Vagina (tissue), 2 donors: ENCODE measurements at regions not wholly inside any gene's neighbourhood (a gene's known extent, or its start where the extent isn't known, plus 50 kb on each side); places are given as distances from the start of the nearest gene placed in this dataset.

Experiments
- POLR2A ChIP-seq, 2 donors: fragments of 450-650 bp; IDR thresholded peaks; one replicate each; pipeline ENCODE4 v1.6.1; 2017; ENCODE audit warnings: antibody characterized with exemption in 2 of 2, mild to moderate bottlenecking in 2 of 2, moderate library complexity in 2 of 2
- POLR2AphosphoS5 ChIP-seq, 2 donors: sonication (generic); formaldehyde crosslinking; IDR thresholded peaks; one replicate each; pipeline ENCODE4 v1.9.0; 2017; ENCODE audit warnings: antibody characterized with exemption in 2 of 2, mild to moderate bottlenecking in 2 of 2, low read depth in 1 of 2; ENCODE audit not compliant: insufficient read depth in 1 of 2
- TF ChIP-seq, protein P1 (sequence below), 3 experiments: fragments of 450-650 bp in 2 of 3; fragments of 200-600 bp in 1 of 3; sonication (generic) in 1 of 3; IDR thresholded peaks; one replicate each; pipeline ENCODE4 v1.5.1; 2017 to 2019; ENCODE audit warnings: antibody characterized with exemption in 3 of 3, mild to moderate bottlenecking in 2 of 3, moderate library complexity in 2 of 3

DNA sequence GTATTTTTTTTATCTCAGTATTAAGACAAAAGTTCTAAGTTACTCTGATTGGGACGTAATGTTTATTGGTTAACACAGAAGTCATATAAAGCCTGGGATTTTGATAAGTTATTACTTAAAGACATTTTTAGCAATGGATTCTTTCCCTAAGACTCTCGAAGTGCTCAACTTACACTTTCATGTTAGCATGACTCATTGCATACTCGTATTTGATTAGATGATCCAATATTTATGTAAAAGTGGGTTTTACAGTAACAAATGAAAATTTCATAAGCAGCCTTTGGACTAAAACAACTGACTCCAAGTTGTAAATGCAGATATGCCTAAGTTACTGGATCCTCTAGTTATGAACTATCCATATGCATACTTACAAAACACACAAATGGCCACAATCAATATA lies 567.7 kb upstream of the NUDT12 start:
- TF ChIP-seq, protein P1, sequence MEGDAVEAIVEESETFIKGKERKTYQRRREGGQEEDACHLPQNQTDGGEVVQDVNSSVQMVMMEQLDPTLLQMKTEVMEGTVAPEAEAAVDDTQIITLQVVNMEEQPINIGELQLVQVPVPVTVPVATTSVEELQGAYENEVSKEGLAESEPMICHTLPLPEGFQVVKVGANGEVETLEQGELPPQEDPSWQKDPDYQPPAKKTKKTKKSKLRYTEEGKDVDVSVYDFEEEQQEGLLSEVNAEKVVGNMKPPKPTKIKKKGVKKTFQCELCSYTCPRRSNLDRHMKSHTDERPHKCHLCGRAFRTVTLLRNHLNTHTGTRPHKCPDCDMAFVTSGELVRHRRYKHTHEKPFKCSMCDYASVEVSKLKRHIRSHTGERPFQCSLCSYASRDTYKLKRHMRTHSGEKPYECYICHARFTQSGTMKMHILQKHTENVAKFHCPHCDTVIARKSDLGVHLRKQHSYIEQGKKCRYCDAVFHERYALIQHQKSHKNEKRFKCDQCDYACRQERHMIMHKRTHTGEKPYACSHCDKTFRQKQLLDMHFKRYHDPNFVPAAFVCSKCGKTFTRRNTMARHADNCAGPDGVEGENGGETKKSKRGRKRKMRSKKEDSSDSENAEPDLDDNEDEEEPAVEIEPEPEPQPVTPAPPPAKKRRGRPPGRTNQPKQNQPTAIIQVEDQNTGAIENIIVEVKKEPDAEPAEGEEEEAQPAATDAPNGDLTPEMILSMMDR (IDR thresholded peaks at IDR 0.05): no peak
- no peak for TF ChIP-seq POLR2A (IDR thresholded peaks at IDR 0.05)
- no peak for TF ChIP-seq POLR2AphosphoS5 (IDR thresholded peaks at IDR 0.05; ENCODE audit: insufficient read depth in 1 of 2, low read depth in 1 of 2)
